ENCODE measurements at regions not wholly inside any gene's neighbourhood (a gene's known extent, or its start where the extent isn't known, plus 50 kb on each side); places are given as distances from the start of the nearest gene placed in this dataset.
"Not testable (repeated sequence)": the region's sequence is repeated elsewhere in the genome, so short reads cannot be mapped to it uniquely, and the experiment has no call there.

DNA sequence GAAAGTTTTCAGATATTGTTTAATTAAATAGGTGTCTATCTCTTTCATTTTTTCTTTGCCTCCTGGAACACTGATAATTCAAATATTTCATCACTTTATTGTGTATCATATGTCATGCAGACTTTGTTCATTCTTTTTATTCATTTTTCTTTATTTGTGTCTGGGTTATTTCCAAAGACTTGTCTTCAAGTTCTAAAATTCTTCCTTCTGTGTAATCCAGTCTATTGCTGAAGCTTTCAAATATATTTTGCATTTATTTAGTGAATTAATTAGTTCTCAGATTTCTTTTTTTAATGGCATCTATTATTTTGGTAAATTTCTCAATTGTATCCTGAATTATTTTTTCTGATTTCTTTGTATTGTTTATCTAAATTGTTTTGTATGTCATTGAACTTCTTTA lies 70.1 kb downstream of the ZNF330 start:
- TF ChIP-seq POLR2A (IDR thresholded peaks at IDR 0.05; ENCODE audit: low read depth, low read length), result no peak
- no peak for DNase-seq (ENCODE audit: insufficient read length, low spot score)
- no peak for FAIRE-seq

- no peak for FAIRE-seq
- TF ChIP-seq POLR2A (IDR thresholded peaks at IDR 0.05; ENCODE audit: low read depth, low read length), result no peak
- DNase-seq (ENCODE audit: insufficient read length, low spot score), result no peak
These were observed 73.6 kb downstream of the ZNF330 start for GRCh38 chr4:141294306-141294705.

DNA sequence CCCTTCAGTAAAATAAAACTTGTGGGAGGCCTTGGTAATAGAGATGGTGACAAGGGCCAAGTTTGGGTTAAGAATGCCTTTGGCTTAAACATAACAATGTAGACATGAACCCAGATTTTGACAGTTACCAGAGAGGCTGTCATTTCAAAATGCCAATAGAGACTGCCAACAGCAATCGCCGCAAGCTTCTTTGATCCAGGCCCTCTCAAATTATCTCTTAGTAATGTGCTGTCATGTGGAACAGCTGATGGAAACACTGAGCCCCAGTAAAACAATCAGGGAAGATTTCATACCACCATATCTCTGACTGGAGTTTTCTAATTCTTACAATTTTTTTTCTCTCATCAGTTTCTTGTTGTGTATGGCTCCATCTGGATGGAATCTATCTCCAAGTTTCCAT lies 80.5 kb downstream of the ZNF330 start:
- no peak for DNase-seq (ENCODE audit: insufficient read length, low spot score)
- no peak for FAIRE-seq
- no peak for TF ChIP-seq POLR2A (IDR thresholded peaks at IDR 0.05; ENCODE audit: low read depth, low read length)

GRCh38 chr4:141302924-141303323 lies 82.2 kb downstream of the ZNF330 start:
- FAIRE-seq, result no peak
- no peak for TF ChIP-seq POLR2A (IDR thresholded peaks at IDR 0.05; ENCODE audit: low read depth, low read length)
- DNase-seq (ENCODE audit: insufficient read length, low spot score), result no peak

- DNase-seq (ENCODE audit: insufficient read length, low spot score) (no peak), FAIRE-seq (no peak)
- TF ChIP-seq POLR2A (IDR thresholded peaks at IDR 0.05; ENCODE audit: low read depth, low read length), result no peak
These were observed 83.7 kb downstream of the ZNF330 start for GRCh38 chr4:141304346-141304745.

DNA sequence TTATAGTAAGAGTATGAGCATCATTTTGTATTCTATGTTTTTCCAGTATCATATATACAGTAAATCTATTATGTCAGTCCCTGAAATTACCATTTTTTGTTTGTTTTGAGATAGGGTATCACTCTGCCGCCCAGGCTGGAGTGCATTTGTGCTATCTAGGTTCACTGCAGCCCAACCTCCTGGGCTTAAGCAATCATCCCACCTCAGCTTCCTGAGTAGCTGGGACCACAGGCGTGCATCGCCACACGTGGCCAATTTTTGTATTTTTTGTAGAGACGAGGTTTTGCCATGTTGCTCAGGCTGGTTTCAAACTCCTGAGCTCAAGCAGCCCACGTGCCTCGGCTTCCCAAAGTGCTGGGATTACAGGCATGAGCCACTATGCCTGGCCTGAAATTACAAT lies 85.6 kb downstream of the ZNF330 start:
- DNase-seq (ENCODE audit: insufficient read length, low spot score) (no peak), FAIRE-seq (no peak)
- no peak for TF ChIP-seq POLR2A (IDR thresholded peaks at IDR 0.05; ENCODE audit: low read depth, low read length)

DNA sequence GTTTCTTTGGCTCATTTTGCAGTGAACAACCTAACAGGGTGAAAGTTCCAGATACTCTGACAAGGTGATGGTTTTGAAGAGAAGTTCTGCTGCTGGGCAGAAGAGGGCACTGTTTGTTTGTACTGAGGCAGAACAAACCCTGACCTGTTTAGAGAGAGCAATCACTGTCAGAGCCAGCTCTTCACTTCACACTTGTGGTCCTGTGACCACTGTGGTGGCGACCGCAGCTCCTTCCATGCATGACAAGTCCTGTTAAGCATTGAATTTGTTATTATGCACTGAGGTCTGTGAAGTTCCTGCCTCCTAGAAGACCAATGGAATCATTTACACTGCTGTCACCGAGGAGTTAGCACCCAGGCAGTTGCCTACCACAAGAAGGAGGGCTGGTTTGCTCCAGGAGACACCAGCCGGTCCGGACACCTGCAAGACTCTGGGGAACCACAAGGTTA lies 86.6 kb downstream of the ZNF330 start:
- FAIRE-seq (peak; percentile 91), DNase-seq (ENCODE audit: insufficient read length, low spot score) (peak; percentile 20)
- no peak for TF ChIP-seq POLR2A (IDR thresholded peaks at IDR 0.05; ENCODE audit: low read depth, low read length)

DNA sequence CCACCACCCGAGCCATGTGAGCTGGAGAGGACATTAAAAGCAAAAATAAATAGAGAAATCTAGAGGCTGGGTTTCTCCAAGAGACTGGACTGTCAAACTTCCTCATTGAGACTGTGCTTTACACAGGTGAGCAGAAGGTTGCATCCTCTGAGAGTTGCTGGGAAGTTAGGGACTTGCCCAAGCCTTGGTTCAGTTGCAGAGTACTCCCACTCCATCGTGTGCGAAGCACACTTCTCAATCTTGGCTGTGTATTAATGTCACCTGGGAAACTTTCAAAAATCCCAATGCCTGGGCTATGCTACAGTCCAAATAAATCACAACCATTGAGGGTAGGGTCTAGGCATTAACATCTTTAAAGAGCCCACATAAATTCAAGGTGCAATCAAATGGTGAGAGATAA lies 89.2 kb downstream of the ZNF330 start:
- DNase-seq (ENCODE audit: insufficient read length, low spot score) (no peak), FAIRE-seq (no peak)
- no peak for TF ChIP-seq POLR2A (IDR thresholded peaks at IDR 0.05; ENCODE audit: low read depth, low read length)

DNA sequence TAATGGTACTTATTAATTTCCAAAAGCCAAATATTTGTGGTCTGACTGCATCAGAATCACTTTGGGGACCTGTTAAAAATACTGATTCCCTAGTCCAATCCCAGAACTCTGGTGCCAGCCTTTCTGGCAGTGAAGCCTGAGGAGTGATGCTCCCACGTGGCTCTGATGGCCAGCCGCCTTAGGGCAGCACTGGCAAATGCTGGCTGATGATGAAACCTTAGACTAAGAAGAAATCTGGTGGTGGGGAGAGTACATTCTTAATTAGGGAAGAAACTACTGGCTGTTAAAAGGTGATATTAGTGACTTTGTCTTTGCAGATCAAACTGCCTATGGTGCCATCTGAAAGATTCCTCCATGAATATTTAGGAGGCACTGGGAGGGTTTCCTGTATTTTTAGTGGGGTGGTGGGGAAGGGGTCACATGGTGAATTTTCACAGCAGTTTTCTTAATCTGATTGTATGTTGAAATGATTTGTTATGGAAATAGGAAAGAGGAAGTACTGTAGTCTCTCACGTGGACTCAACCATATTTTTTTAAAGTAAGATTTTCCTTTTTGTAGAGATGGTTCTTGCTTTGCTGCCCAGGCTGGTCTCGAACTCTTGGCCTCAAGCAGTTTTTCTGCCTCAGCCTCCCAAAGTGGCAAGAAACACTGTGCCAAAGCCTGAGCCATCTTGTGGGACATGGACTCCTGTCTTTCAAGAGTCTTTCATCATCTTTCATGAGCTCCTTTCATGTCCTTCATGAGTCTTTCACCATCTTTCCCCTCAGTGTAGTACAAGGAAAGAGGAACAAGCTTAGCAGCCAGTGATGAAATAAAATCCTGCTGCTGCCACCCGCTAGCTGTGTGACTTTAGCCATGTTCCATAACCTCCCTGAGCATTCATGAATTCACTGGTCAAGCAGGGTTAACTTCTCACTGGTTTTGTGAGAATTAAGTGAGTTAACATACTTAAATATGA lies 90.8 kb downstream of the ZNF330 start:
- TF ChIP-seq POLR2A (IDR thresholded peaks at IDR 0.05; ENCODE audit: low read depth, low read length), result no peak
- FAIRE-seq (no peak), DNase-seq (ENCODE audit: insufficient read length, low spot score) (no peak)

GRCh38 chr4:141314627-141315026 lies 93.9 kb downstream of the ZNF330 start:
- FAIRE-seq (no peak), DNase-seq (ENCODE audit: insufficient read length, low spot score) (no peak)
- no peak for TF ChIP-seq POLR2A (IDR thresholded peaks at IDR 0.05; ENCODE audit: low read depth, low read length)

DNA sequence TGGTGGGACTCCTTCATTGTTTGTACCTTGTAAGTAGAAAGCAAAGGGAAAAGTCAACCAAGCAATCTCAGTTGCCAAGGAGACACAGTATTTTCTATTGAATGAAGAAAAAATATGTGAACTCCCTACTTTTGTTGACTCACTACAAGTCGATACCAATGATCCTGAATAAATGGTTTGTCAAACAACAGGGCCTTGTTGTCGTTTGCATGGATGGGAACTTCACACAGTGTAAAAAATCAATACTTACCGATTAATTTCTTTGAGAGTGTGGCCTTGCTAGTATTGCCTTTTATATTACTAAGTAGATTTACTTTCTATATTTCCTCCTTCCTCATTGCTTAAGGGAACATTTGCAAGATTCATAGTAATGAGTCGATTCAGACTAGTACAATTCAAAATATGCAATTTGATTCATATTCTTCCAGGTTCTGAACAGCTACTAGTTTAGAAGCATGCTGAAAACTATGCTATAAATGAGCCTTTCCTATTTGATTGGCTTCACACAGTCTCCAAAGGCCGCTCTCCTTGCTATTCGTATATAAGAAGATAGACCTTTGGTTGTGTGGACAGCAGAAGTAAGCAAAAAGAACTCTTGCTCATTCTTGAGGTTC lies 108.0 kb downstream of the ZNF330 start:
- TF ChIP-seq POLR2A (IDR thresholded peaks at IDR 0.05; ENCODE audit: low read depth, low read length), result no peak
- DNase-seq (ENCODE audit: insufficient read length, low spot score), result no peak
- no peak for FAIRE-seq

DNA sequence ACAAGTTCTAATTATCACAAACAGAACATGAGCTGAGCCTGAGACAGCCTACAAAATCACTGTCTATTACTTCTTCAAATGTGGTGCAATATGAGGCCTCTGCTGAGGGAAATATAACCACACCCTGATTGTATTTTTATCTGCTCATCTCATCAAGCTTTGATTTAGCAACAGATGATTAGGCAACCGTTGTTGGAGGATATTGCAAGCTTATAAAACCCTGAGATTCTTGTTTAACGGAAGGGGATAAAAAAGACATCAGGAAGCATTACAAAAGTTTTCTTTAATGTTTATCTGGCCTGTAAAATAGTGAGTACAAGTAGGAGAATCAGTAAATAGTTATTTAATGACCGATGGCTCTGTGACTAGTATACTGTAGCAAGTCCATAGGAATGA lies 108.5 kb downstream of the ZNF330 start:
- DNase-seq (ENCODE audit: insufficient read length, low spot score), result no peak
- no peak for FAIRE-seq
- TF ChIP-seq POLR2A (IDR thresholded peaks at IDR 0.05; ENCODE audit: low read depth, low read length), result no peak

DNA sequence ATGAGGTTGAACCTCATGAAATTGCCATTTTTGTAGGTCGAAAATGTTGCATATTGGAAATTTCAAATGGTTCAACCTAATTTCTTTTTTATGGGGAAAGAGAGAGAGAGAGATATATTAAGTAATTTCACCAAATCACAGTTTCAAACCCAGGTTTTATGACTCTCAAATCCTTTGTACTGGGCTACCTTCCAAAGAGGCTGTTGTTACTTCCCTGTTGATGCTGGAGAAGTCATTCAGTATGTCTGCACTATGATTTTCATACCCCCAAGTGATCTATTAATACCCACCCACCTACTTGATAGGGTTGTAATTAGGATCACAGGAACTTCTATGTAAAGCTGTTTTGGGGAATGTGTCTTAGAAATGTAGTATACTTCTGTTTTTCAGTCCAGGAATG lies 109.9 kb downstream of the ZNF330 start:
- TF ChIP-seq POLR2A (IDR thresholded peaks at IDR 0.05; ENCODE audit: low read depth, low read length), result no peak
- no peak for DNase-seq (ENCODE audit: insufficient read length, low spot score)
- no peak for FAIRE-seq

DNA sequence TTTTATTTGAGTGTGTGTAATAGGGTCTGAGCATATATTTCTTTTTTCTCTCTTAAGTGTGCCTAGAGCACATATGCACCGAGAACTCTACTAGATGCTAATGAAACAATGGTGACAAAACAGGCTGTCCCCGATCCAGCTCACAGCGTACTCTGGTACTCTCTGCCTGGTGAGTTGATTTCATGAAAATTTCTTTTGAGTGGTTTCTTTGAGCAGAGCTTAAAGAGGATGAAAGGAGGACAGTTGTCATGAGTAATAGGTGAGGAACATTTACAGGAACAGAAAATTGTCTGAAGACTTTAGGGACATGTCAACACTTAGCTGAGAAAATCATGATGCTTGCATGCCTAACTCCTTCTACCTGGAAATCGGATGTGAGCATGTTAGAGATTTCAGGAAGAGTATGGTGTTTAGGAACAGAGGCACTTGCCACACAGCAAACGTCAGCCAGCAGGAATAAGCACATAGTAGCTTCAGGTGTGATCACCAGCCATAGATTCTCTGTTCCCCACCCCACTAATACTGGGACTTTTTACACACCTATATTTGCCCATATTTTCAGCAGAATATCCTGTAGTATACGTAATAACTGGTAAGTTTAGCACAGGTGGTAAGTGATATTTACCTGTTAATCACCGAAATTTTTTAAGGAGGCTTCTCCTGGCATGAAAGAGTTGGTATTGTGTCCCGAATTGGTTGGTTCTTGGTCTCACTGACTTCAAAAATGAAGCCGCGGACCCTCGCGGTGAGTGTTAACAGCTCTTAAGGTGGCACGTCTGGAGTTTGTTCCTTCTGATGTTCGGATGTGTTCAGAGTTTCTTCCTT lies 111.1 kb downstream of the ZNF330 start:
- FAIRE-seq, result no peak
- DNase-seq (ENCODE audit: insufficient read length, low spot score), result no peak
- no peak for TF ChIP-seq POLR2A (IDR thresholded peaks at IDR 0.05; ENCODE audit: low read depth, low read length)

DNA sequence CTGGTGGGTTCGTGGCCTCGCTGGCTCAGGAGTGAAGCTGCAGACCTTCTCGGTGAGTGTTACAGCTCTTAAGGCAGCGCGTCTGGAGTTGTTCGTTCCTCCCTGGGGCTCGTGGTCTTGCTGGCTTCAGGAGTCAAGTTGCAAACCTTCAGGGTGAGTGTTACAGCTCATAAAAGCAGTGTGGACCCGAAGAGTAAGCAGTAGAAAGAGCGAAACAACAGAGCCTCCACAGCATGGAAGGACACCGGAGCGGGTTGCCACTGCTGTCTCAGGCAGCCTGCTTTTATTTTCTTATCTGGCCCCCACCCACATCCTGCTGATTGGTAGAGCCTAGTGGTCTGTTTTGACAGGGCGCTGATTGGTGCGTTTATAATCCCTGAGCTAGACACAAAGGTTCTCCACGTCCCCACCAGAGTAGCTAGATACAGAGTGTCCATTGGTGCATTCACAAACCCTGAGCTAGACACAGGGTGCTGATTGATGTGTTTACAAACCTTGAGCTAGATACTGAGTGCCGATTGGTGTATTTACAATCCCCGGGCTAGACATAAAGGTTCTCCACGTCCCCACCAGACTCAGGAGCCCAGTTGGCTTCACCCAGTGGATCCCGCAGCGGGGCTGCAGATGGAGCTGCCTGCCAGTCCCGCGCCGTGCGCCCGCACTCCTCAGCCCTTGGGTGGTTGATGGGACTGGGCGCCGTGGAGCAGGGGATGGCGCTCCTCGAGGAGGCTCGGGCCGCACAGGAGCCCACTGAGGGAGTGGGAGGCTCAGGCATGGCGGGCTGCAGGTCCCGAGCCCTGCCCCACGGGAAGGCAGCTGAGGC lies 111.9 kb downstream of the ZNF330 start:
- not testable (repeated sequence) for FAIRE-seq; DNase-seq (ENCODE audit: insufficient read length, low spot score)

DNA sequence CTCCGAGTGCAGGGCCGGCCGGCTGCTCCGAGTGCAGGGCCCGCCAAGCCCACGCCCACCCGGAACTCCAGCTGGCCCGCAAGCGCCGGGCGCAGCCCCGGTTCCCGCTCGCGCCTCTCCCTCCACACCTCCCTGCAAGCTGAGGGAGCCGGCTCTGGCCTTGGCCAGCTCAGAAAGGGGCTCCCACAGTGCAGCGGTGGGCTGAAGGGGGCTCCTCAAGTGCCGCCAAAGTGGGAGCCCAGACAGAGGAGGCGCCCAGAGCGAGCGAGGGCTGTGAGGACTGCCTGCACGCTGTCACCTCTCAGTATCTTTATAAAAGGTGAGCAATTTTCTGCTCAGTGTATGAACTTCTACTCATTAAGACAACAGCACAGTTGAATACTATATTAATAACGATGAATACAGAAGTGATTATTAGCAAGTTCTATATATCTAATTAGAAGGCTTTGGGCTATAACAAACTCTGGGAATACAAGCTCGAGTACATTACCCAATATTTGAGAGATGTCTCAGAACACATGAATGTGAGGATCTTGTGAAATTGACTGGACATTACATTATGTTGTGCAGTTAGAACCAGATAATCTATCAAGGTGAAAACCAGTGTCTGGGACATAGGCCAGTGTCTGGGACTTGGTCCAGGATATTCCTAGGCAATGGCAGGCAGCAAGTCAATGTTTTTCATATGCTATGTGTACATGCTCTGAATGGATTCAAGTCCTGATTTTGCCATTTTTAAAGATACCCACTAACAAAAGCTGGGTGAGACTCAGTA lies 112.9 kb downstream of the ZNF330 start:
- FAIRE-seq; DNase-seq (ENCODE audit: insufficient read length, low spot score): not testable (repeated sequence)
